ENCODE measurements at regions not wholly inside any gene's neighbourhood (a gene's known extent, or its start where the extent isn't known, plus 50 kb on each side); places are given as distances from the start of the nearest gene placed in this dataset.

DNA sequence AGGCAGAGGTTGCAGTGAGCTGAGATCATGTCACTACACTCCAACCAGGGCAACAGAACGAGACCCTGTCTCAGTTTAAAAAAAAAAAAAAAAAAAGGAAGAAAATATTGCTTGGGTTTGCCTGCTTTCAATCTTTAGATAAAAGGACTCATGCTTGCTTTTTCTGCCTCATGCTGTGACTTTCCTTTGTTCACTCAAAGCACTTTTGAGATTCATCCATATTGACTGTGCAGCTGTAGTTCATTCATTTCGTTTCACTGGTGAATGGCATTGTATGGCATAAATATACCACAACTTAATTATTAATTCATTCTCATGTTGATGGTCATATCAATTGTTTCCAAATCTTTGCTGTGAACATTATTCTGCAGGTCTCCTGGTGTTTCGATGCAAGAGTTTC, 97.6 kb upstream of the NFE2L3 start:
- TF ChIP-seq POLR2AphosphoS5 (IDR thresholded peaks at IDR 0.05; ENCODE audit: borderline replicate concordance, low read depth, low read length) (no peak), EZH2 (IDR thresholded peaks at IDR 0.05) (no peak)

All from SK-N-MC (cell line).